GM12875 (cell line): ENCODE measurements at regions not wholly inside any gene's neighbourhood (a gene's known extent, or its start where the extent isn't known, plus 50 kb on each side); places are given as distances from the start of the nearest gene placed in this dataset.
"Not testable (repeated sequence)": the region's sequence is repeated elsewhere in the genome, so short reads cannot be mapped to it uniquely, and the experiment has no call there.

Experiments used
- H3K4me3 ChIP-seq: one replicate; pipeline ENCODE4 v1.5.1; 2011; ENCODE audit warnings: low read depth, low read length, control low read depth
- TF ChIP-seq, protein P1 (sequence below): IDR thresholded peaks from 2 replicates; pipeline ENCODE4 v1.5.1; 2011; ENCODE audit warnings: low read depth, mild to moderate bottlenecking, control low read depth, inconsistent platforms, low read length, moderate library complexity, borderline replicate concordance; ENCODE audit not compliant: insufficient read depth

DNA sequence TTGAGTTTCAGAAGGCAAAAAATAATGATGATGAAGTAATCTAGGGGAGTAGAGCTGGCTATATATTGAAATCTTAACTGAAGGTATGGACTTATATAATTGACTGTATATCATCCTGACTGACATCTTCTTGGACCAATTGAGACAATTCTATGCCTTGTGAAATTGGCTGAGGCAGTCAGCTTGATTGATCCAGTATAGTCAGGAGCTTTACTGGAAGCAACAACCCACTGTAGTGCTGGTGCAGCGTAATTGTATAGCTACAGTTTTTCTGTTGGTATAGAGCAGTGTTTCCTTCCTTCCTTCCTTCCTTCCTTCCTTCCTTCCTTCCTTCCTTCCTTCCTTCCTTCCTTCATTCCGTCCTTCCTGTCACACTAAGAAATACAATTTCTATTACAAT is 268.0 kb downstream of the NUF2 start:
- TF ChIP-seq, protein P1, sequence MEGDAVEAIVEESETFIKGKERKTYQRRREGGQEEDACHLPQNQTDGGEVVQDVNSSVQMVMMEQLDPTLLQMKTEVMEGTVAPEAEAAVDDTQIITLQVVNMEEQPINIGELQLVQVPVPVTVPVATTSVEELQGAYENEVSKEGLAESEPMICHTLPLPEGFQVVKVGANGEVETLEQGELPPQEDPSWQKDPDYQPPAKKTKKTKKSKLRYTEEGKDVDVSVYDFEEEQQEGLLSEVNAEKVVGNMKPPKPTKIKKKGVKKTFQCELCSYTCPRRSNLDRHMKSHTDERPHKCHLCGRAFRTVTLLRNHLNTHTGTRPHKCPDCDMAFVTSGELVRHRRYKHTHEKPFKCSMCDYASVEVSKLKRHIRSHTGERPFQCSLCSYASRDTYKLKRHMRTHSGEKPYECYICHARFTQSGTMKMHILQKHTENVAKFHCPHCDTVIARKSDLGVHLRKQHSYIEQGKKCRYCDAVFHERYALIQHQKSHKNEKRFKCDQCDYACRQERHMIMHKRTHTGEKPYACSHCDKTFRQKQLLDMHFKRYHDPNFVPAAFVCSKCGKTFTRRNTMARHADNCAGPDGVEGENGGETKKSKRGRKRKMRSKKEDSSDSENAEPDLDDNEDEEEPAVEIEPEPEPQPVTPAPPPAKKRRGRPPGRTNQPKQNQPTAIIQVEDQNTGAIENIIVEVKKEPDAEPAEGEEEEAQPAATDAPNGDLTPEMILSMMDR: no peak

DNA sequence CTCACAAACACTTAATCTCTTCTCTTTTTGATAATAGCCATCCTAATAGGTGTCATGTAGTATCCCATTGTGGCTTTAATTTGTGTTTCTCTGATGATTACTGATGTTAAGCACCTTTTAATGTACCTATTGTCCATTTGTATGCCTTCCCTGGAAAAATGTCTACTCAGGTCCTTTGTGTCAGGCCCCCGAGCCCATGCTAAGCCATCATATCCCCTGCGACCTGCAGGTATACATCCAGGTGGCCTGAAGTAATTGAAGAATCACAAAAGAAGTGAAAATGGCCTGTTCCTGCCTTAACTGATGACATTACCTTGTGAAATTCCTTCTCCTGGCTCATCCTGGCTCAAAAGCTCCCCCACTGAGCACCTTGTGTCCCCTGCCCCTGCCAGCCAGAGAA is 269.4 kb downstream of the NUF2 start:
- H3K4me3 ChIP-seq: not testable (repeated sequence)

More for the DNA sequence above, 268.0 kb downstream of the NUF2 start:
- no peak overlapping the region for H3K4me3 ChIP-seq

DNA sequence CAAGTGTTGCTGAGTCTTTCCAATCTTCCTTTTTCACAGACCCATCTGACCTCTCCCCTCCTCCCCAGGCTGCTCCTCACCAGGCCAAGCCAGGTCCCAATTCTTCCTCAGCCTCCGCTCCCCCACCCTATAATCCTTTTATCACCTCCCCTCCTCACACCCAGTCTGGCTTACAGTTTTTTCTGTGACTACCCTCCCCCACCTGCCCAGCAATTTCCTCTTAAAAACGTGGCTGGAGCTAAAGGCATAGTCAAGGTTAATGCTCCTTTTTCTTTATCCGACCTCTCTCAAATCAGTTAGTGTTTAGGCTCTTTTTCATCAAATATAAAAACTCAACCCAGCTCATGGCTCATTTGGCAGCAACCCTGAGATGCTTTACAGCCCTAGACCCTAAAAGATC is 270.9 kb downstream of the NUF2 start:
- H3K4me3 ChIP-seq: not testable (repeated sequence)

DNA sequence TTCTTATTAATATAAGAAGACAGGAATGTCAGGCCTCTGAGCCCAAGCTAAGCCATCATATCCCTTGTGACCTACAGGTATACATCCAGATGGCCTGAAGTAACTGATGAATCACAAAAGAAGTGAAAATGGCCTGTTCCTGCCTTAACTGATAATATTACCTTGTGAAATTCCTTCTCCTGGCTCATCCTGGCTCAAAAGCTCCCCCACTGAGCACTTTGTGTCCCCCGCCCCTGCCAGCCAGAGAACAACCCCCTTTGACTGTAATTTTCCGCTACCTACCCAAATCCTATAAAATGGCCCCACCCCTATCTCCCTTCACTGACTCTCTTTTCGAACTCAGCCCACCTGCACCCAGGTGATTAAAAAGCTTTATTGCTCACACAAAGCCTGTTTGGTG is 274.4 kb downstream of the NUF2 start:
- not testable (repeated sequence) for H3K4me3 ChIP-seq

DNA sequence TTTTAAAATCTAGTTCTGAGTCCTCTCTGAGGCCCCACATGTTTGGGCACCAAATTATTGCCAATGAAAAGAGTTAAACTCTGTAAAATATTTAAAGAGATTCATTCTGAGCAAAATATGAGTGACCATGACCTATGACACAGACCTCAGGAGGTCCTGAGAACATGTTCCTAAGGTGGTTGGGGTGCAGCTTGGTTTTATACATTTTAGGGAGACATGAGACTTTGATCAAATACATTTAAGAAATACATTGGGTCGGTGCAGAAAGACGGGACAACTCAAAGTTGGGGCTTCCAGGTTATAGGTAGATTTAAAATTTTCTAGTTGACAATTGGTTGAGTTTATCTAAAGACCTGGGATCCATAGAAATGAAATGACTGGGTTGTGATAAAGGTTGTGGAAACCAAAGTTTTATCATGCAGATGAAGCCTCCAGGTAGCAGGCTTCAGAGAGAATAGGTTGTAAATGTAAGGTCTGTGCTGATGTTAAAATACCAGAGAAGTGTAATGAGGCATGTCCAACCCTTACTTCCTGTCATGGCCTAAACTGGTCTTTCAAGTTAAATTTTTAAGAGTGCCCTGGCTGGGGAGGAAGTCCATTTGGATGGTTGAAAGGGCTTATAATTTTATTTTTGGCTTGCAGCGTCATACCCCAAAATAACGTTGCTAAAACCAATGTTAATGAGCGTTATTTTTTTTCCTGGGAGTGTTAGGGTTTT is 274.9 kb downstream of the NUF2 start:
- TF ChIP-seq, protein P1: no peak
- no peak overlapping the region for H3K4me3 ChIP-seq

DNA sequence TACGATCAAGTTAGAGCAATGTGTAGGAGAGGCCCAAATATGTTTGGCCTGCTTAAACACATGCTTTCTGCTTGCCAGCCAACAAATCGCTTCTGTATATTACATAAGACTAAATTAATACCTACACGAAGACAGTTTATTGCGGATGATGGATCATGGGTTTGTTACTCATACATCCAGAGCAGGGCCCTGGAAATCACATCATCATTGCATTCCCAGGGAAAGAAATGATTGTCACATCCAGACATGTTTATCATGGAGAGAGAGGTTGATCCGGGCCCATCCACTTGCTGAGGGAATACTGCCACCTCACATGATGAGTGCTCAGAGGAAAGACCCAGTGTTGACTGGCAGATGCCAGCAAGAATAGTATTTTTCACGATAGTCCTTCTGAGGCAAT is 282.6 kb downstream of the NUF2 start:
- H3K4me3 ChIP-seq: no peak overlapping the region
- TF ChIP-seq, protein P1: no peak

DNA sequence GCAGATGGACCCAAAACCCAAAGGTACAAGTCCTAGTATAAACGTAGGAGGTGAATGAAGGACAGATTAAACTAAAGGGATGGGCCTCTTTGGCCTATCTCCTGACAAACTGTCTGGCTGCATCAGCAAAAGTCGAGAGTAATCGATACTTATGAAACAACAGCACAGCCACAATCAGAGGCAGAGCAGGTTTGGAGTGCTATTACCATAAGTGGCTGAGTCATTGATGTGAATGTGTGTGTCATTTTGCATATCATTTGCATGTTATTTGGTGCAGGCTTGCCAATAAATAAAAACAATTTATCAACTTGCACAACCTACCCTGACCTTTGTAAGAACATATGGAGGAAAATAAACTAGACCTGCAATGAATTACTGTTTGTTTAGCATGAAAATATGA is 283.1 kb downstream of the NUF2 start:
- H3K4me3 ChIP-seq: no peak overlapping the region
- TF ChIP-seq, protein P1: no peak

DNA sequence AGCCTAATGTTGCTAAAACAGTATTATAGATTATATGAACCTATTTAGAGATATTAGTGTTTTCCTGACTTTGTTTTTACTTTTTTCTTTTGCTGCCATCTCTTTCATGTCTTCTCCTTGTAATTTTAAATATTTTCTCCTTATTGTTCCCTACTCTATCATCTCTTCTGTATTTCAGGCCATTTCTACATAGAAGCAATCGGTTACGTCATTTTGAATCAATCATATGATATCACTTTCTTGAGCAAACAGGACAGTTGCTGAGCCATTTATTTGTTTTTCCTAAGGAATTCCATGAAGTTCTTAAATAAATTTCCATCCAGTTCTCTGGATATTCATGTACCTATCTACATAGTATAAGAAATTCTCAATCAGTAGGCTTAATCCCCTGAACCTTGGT is 287.2 kb downstream of the NUF2 start:
- TF ChIP-seq, protein P1: no peak
- no peak overlapping the region for H3K4me3 ChIP-seq

DNA sequence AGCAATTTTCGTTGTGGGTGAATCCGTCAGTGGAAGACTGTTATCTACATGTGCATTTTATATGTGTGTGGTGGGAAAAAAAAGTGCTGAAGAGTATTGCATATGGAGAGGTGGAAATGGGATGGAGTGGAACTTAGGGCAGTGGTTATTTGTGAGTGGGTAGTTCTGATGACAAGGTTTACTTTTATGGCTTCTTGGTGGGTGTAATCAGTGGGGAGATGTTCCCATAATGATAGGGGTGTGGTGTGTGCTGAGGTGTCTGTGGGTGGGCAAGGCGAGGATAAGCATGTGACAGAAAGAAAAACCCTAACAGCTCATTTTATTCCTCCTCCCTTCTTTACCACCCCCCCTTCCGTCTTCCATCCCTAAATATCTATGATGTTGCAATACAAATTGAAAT is 288.1 kb downstream of the NUF2 start:
- H3K4me3 ChIP-seq: no peak overlapping the region
- TF ChIP-seq, protein P1: no peak
